Neural crest cell (in vitro differentiated cells): ENCODE measurements at regions not wholly inside any gene's neighbourhood (a gene's known extent, or its start where the extent isn't known, plus 50 kb on each side); places are given as distances from the start of the nearest gene placed in this dataset.
"Not testable (repeated sequence)": the region's sequence is repeated elsewhere in the genome, so short reads cannot be mapped to it uniquely, and the experiment has no call there.

Experiments
- DNase-seq: peaks from one replicate; pipeline ENCODE4 v3.0.0; 2021; ENCODE audit warnings: low read depth, mixed read lengths, low spot score
- H3K27ac Mint-ChIP-seq: one replicate; pipeline ENCODE4 v1.8.0; 2021; ENCODE audit warnings: mild to moderate bottlenecking, mixed read lengths; ENCODE audit not compliant: unreplicated experiment
- H3K27me3 Mint-ChIP-seq: 2 replicates; pipeline ENCODE4 v1.8.0; 2021; ENCODE audit warnings: low read depth, mild to moderate bottlenecking, mixed read lengths
- H3K36me3 Mint-ChIP-seq: 2 replicates; pipeline ENCODE4 v1.8.0; 2021; ENCODE audit warnings: low read depth, mild to moderate bottlenecking, mixed read lengths
- H3K4me1 Mint-ChIP-seq: 2 replicates; pipeline ENCODE4 v1.8.0; 2021; ENCODE audit warnings: mixed read lengths
- H3K4me3 Mint-ChIP-seq: one replicate; pipeline ENCODE4 v1.8.0; 2021; ENCODE audit warnings: mild to moderate bottlenecking, mixed read lengths
- H3K9me3 Mint-ChIP-seq: 2 replicates; pipeline ENCODE4 v1.8.0; 2021; ENCODE audit warnings: mixed read lengths
- CTCF ChIP-seq: fragments of 200-600 bp; sonication (generic); conservative IDR thresholded peaks from 2 replicates; pipeline ENCODE4 v1.5.0; 2021; ENCODE audit warnings: antibody characterized with exemption, mild to moderate bottlenecking

- Mint-ChIP-seq H3K9me3 (no peaks in the 10 kb centered on the region), H3K27ac (no peak overlapping the region), H3K4me1 (no peaks in the 10 kb centered on the region), H3K36me3 (no peaks in the 10 kb centered on the region), H3K27me3 (no peaks in the 10 kb centered on the region), H3K4me3 (no peak overlapping the region)
- no peak for DNase-seq
- no peak for TF ChIP-seq CTCF
These were observed 106.9 kb upstream of the CHMP2B start for GRCh38 chr3:87120236-87120635.

DNA sequence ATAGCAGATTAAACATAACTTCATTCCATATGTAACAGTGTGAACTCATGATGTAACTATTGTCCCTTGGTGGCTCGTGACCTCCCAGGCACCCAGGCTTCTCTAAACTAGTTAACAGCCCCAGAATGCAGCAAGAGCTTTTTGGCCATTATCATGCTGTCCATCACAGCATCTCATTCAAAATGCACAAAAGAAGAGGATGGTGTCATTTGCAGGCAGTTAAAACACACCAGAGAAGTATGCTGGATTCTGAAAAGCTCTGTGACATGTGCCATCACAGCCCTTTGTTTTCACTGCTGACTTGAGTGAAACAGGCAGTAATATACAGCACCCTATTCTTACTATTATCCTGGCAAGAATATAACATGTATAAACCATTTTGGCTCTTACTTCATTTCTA, 117.6 kb upstream of the CHMP2B start:
- H3K27ac Mint-ChIP-seq, result no peak overlapping the region
- no peaks in the 10 kb centered on the region for H3K27me3 Mint-ChIP-seq
- no peak for TF ChIP-seq CTCF
- H3K4me1 Mint-ChIP-seq, result peaks cover 22% of the 10 kb centered on the region
- H3K4me3 Mint-ChIP-seq, result peak overlapping the region; percentile 29
- no peak for DNase-seq
- peaks cover 20% of the 10 kb centered on the region for H3K9me3 Mint-ChIP-seq
- H3K36me3 Mint-ChIP-seq, result peaks cover 10% of the 10 kb centered on the region

DNA sequence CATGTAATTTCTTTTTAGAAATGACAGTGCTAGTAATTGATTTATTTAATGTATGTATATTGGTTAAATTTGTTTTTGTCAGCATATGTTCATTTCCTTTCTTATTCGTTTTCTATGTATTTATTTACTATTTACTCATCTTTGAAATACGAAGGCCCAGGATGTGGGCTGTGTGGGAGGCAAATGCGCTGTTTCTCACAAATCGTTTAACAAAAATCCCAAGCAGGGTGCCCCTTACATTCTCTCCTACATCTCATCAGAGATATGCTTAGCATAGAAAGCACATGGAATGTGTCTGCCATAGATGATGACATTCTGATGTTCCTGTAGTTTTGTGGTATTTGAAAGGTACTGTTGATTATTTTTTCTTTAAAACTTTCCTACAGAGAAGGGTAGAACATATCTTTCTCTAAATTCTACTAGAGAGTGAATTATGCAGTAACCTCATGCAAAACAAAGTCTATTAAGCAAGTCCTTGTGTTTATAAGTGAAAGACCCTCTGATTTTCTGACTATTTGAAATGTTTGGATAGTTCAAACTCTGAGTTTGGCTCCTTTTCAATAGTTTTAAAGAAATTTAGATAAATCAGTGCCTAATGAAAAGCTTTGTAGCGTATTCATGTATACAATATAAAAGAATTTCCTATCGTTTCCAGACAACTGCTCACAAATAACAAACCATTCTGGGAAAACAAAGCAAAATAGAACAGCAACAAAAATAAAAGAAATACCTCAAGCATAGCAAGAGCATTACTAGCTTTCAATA, 111.1 kb upstream of the VGLL3 start:
- no peaks in the 10 kb centered on the region for H3K27me3 Mint-ChIP-seq
- no peak for DNase-seq
- H3K27ac Mint-ChIP-seq, result no peak overlapping the region
- no peak for TF ChIP-seq CTCF
- no peaks in the 10 kb centered on the region for H3K4me1 Mint-ChIP-seq
- H3K4me3 Mint-ChIP-seq, result no peak overlapping the region
- H3K36me3 Mint-ChIP-seq, result peaks cover 11% of the 10 kb centered on the region
- peaks cover 11% of the 10 kb centered on the region for H3K9me3 Mint-ChIP-seq

DNA sequence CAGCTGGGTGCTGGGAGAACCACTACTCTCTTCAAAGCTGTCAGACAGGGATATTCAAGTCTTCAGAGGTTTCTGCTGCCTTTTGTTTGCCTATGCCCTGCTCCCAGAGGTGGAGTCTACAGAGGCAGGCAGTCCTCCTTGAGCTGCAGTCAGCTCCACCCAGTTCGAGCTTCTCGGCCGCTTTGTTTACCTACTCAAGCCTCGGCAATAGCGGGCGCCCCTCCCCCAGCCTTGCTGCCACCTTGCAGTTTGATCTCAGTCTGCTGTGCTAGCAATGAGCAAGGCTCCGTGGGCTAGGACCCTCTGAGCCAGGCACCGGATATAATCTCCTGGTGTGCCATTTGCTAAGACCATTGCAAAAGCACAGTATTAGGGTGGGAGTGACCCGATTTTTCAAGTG, 106.8 kb upstream of the VGLL3 start:
- H3K36me3 Mint-ChIP-seq, H3K9me3 Mint-ChIP-seq, H3K4me1 Mint-ChIP-seq, H3K27ac Mint-ChIP-seq, DNase-seq, H3K4me3 Mint-ChIP-seq, H3K27me3 Mint-ChIP-seq: not testable (repeated sequence)

DNA sequence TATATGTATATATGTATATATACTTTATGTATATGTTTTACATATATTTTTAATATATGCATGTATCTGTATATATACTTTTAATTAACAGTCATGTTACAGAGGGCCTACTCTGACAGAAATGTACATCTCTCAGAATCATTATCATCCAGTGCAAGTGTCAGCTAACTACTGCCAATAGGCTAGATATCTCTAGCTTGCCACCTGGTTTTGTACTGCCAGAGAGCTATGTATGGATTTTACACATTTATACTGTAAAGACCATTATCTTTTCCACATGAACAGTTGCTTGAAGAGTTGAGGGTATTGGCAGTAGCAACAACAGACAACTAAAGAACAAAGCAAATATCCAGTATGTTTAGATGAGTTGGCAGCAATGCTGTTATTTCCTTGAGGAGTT, 99.7 kb upstream of the VGLL3 start:
- Mint-ChIP-seq H3K4me1 (no peaks in the 10 kb centered on the region), H3K36me3 (peaks cover 4% of the 10 kb centered on the region)
- no peak for DNase-seq

More for the DNA sequence above, 99.7 kb upstream of the VGLL3 start:
- H3K4me3 Mint-ChIP-seq, result no peak overlapping the region
- no peak for TF ChIP-seq CTCF
- H3K27ac Mint-ChIP-seq, result no peak overlapping the region
- no peaks in the 10 kb centered on the region for H3K9me3 Mint-ChIP-seq
- no peaks in the 10 kb centered on the region for H3K27me3 Mint-ChIP-seq
